A673 (cell line): ENCODE measurements at regions not wholly inside any gene's neighbourhood (a gene's known extent, or its start where the extent isn't known, plus 50 kb on each side); places are given as distances from the start of the nearest gene placed in this dataset.

Experiments used
- BruUV-seq: library from RNA; stranded (reverse); fragments of 400-500 nt; replicated peaks from 2 replicates; lab custom pipeline; 2021; lab: Mats Ljungman, UMichigan
- CTCF ChIA-PET: fragments of 300-600 bp; sonication (Branson Sonifier 250); formaldehyde crosslinking; loops from one replicate; lab custom pipeline; 2022; ENCODE audit warnings: antibody characterized with exemption; lab: Charles Lee
- POLR2A ChIA-PET: fragments of 300-600 bp; sonication (Branson Sonifier 250); formaldehyde crosslinking; loops from one replicate; lab custom pipeline; 2022; ENCODE audit warnings: antibody characterized with exemption; ENCODE audit not compliant: low non-redundant PET; lab: Charles Lee
- DNase-seq: peaks from one replicate; pipeline ENCODE4 v3.0.0-alpha.2; 2015; ENCODE audit warnings: low spot score
- H3K27ac ChIP-seq: fragments of 200-600 bp; sonication (generic); 2 replicates; pipeline ENCODE4 v1.5.1; 2016; ENCODE audit warnings: mixed run types, low read depth, mild to moderate bottlenecking, mixed read lengths, antibody characterized with exemption, low read length; ENCODE audit not compliant: poor library complexity, severe bottlenecking
- H3K27me3 ChIP-seq: fragments of 200-600 bp; sonication (generic); replicated peaks from 2 replicates; pipeline ENCODE4 v1.6.1; 2017; ENCODE audit warnings: mixed run types, low read depth, mild to moderate bottlenecking, mixed read lengths, antibody characterized with exemption, low read length; ENCODE audit not compliant: insufficient read depth, poor library complexity
- H3K36me3 ChIP-seq: fragments of 200-600 bp; sonication (generic); 2 replicates; pipeline ENCODE4 v1.6.1; 2016; ENCODE audit warnings: mixed run types, mild to moderate bottlenecking, mixed read lengths, antibody characterized with exemption, low read length; ENCODE audit not compliant: insufficient read depth, poor library complexity, severe bottlenecking
- H3K4me1 ChIP-seq: fragments of 200-600 bp; sonication (generic); 2 replicates; pipeline ENCODE4 v1.6.1; 2017; ENCODE audit warnings: mixed run types, mild to moderate bottlenecking, mixed read lengths, antibody characterized with exemption, low read length; ENCODE audit not compliant: insufficient read depth, poor library complexity, severe bottlenecking
- H3K4me3 ChIP-seq: fragments of 200-600 bp; sonication (generic); 2 replicates; pipeline ENCODE4 v1.5.1; 2016; ENCODE audit warnings: low read depth, mixed run types, mild to moderate bottlenecking, mixed read lengths, low read length; ENCODE audit not compliant: poor library complexity, severe bottlenecking
- H3K9me3 ChIP-seq: fragments of 200-600 bp; sonication (generic); 2 replicates; pipeline ENCODE4 v1.6.1; 2016; ENCODE audit warnings: mixed run types, low read depth, mild to moderate bottlenecking, mixed read lengths, antibody characterized with exemption, low read length; ENCODE audit not compliant: poor library complexity, severe bottlenecking
- EZH2 ChIP-seq: fragments of 200-600 bp; sonication (generic); IDR thresholded peaks from 2 replicates; pipeline ENCODE4 v1.6.1; 2017; ENCODE audit warnings: borderline replicate concordance, low read depth, mild to moderate bottlenecking, mixed read lengths, antibody characterized with exemption, low read length; ENCODE audit not compliant: poor library complexity, severe bottlenecking
- intact Hi-C: fragments of 100-400 bp; cut with micrococcal nuclease; formaldehyde crosslinking; loops from one replicate; pipeline ENCODE4 v1.10.0; 2022; ENCODE audit not compliant: unreplicated experiment
- TF ChIP-seq, protein P1 (sequence below): fragments of 300-800, 200-600 bp; sonication (generic); conservative IDR thresholded peaks from 2 replicates; pipeline ENCODE4 v1.5.1; 2017; ENCODE audit warnings: low read depth, mild to moderate bottlenecking, antibody characterized with exemption, low read length, moderate library complexity, mixed read lengths

DNA sequence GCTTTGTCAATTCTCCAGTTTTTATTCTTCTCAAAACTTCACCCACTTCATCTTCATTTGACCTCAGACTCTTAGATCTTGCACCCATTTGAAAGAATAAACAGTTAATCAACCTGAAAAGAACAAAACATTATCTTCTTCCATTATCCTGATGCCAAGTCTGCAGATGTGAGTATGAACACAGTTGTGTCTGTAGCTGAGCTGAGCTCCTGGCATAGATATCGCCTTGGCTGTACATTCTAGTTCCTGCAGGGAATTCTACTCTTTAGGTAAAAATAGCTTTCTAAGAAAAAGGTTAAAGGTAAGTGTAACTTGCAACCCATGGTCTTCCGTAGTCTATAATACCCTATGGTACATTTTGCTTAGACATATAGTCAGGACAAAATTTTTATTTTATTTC lies 169.7 kb downstream of the KCNA5 start:
- TF ChIP-seq, protein P1, sequence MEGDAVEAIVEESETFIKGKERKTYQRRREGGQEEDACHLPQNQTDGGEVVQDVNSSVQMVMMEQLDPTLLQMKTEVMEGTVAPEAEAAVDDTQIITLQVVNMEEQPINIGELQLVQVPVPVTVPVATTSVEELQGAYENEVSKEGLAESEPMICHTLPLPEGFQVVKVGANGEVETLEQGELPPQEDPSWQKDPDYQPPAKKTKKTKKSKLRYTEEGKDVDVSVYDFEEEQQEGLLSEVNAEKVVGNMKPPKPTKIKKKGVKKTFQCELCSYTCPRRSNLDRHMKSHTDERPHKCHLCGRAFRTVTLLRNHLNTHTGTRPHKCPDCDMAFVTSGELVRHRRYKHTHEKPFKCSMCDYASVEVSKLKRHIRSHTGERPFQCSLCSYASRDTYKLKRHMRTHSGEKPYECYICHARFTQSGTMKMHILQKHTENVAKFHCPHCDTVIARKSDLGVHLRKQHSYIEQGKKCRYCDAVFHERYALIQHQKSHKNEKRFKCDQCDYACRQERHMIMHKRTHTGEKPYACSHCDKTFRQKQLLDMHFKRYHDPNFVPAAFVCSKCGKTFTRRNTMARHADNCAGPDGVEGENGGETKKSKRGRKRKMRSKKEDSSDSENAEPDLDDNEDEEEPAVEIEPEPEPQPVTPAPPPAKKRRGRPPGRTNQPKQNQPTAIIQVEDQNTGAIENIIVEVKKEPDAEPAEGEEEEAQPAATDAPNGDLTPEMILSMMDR: no peak
- no peak for TF ChIP-seq EZH2
- ChIA-PET CTCF (no interaction called here), POLR2A (no interaction called here)
- H3K27me3 ChIP-seq: peaks cover 7% of the 10 kb centered on the region
- no peaks in the 10 kb centered on the region for H3K9me3 ChIP-seq
- no peaks in the 10 kb centered on the region for H3K36me3 ChIP-seq
- intact Hi-C loops: no loop called here
- H3K27ac ChIP-seq: no peak overlapping the region
- no peaks in the 10 kb centered on the region for H3K4me1 ChIP-seq
- BruUV-seq: no TSS peak
- DNase-seq: no peak
- H3K4me3 ChIP-seq: no peak overlapping the region

DNA sequence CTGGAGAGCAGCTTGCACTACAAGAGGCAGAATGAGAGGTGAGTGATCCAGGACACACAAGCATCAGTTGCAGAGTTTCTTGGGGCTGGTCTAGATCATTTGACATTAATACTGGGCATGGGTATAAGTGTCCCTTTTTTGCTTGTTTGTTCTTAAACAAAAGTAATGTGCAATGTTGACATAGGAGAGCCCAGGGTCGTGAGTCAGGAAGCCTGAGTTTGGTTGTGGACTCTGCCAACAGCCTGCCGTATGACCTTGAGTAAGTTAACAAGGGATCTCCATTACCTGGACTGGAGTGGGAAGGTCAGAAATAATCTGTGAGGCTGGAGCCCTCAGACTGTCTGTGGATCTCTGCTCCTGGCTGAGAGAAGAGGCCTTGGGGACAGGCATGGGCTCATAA lies 170.3 kb downstream of the KCNA5 start:
- no TSS peak for BruUV-seq
- no peak for TF ChIP-seq EZH2
- TF ChIP-seq, protein P1: no peak
- intact Hi-C loops: no loop called here
- Histone ChIP-seq H3K36me3 (no peaks in the 10 kb centered on the region), H3K27me3 (peaks cover 7% of the 10 kb centered on the region), H3K4me1 (no peaks in the 10 kb centered on the region), H3K4me3 (no peak overlapping the region), H3K9me3 (no peaks in the 10 kb centered on the region), H3K27ac (no peak overlapping the region)
- DNase-seq: no peak
- ChIA-PET POLR2A (no interaction called here), CTCF (no interaction called here)

DNA sequence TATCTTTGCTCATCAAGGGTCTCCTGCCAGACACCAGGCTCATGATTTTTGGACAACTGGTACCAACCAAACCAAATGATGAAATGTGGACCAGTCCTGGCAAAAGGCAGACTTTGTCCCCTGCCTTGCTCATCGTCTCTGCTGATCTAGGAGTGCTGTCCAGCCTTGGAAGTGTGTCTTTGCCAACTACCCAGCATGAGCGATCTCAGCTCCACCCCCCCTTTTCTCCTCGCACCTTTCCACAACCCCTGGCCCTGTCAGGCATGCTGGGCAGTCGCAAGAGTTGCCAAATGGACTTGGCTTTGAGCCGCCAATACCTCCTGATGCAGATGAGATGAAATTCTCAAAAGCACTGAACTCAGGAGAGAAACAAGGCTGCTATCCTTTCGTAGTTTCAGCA lies 174.3 kb downstream of the KCNA5 start:
- no peak for TF ChIP-seq EZH2
- TF ChIP-seq, protein P1: no peak
- H3K4me1 ChIP-seq: no peaks in the 10 kb centered on the region
- H3K4me3 ChIP-seq: no peak overlapping the region
- peaks cover 7% of the 10 kb centered on the region for H3K27me3 ChIP-seq
- intact Hi-C loops: no loop called here
- no TSS peak for BruUV-seq
- H3K27ac ChIP-seq: no peak overlapping the region
- no peaks in the 10 kb centered on the region for H3K9me3 ChIP-seq
- DNase-seq: no peak
- H3K36me3 ChIP-seq: no peaks in the 10 kb centered on the region
- CTCF ChIA-PET: no interaction called here
- POLR2A ChIA-PET: no interaction called here
